ENCODE measurements at regions not wholly inside any gene's neighbourhood (a gene's known extent, or its start where the extent isn't known, plus 50 kb on each side); places are given as distances from the start of the nearest gene placed in this dataset.
A peak's percentile ranks its signal among the peaks of the same experiment; 100 is the strongest.

- Histone ChIP-seq H2BK5ac (ENCODE audit: low read depth, low read length, poor library complexity, severe bottlenecking) (no peak overlapping the region), H3K18ac (ENCODE audit: low read depth, low read length) (no peak overlapping the region), H4K5ac (ENCODE audit: low read depth, low read length) (no peak overlapping the region), H3K56ac (ENCODE audit: extremely low read depth, insufficient read depth, low read length) (no peak overlapping the region), H2AK5ac (ENCODE audit: low read depth, low read length) (peak overlapping the region; percentile 13; the same call in 1 of the 2 replicates), H3K27ac (ENCODE audit: insufficient read depth, low read length) (no peak overlapping the region), H2AK9ac (replicated peaks; ENCODE audit: low read depth, low read length, poor library complexity) (peak overlapping the region; percentile 9), H2BK20ac (ENCODE audit: low read depth, low read length) (no peak overlapping the region), H2BK15ac (ENCODE audit: low read depth, low read length) (no peak overlapping the region; the same call in 2 of the 3 replicates), H4K91ac (ENCODE audit: insufficient read depth, low read depth, low read length) (no peak overlapping the region), H3K9me3 (ENCODE audit: control insufficient read depth, insufficient read depth, low read length) (peaks cover 14% of the 10 kb centered on the region), H2AFZ (replicated peaks; ENCODE audit: low read length, poor library complexity) (peak overlapping the region; percentile 67), H3K9ac (ENCODE audit: low read depth, low read length) (no peak overlapping the region), H3K23ac (ENCODE audit: low read depth, low read length) (no peak overlapping the region; the same call in 1 of the 2 replicates), H2BK120ac (ENCODE audit: low read depth, low read length) (peak overlapping the region; percentile 17; the same call in 1 of the 2 replicates), H4K8ac (ENCODE audit: low read depth in 2 of 2, low read length in 2 of 2) (no peak overlapping the region), H3K27me3 (ENCODE audit: control insufficient read depth, insufficient read depth, low read length) (no peaks in the 10 kb centered on the region), H4K20me1 (ENCODE audit: insufficient read depth, low read length) (no peaks in the 10 kb centered on the region), H3K4me2 (ENCODE audit: low read depth, low read length) (no peak overlapping the region), H3K79me1 (ENCODE audit: low read depth in 1 of 2, low read length in 2 of 2) (no peaks in the 10 kb centered on the region), H3K36me3 (ENCODE audit: control insufficient read depth, insufficient read depth, low read length) (no peaks in the 10 kb centered on the region), H3K4me3 (ENCODE audit: insufficient read depth, low read depth, low read length) (no peak overlapping the region), H3K4ac (ENCODE audit: low read depth, low read length) (0 out of 2 replicates have a peak overlapping the region, but pooled peaks have one; percentile 24), H3K14ac (replicated peaks; ENCODE audit: low read depth, low read length) (no peak overlapping the region), H3K9me1 (ENCODE audit: insufficient read depth, low read length) (peaks cover 3% of the 10 kb centered on the region; the same call in 1 of the 2 replicates), H3K4me1 (ENCODE audit: control insufficient read depth, insufficient read depth, low read length) (peaks cover 8% of the 10 kb centered on the region)
- dilution Hi-C loops (cut with HindIII; ENCODE audit: low sequenced_read_pairs, unreplicated experiment) (no loop called here), intact Hi-C loops (cut with micrococcal nuclease) (no loop called here), in situ Hi-C loops (cut with MboI; ENCODE audit: low sequenced_read_pairs) (no loop called here)
- TF ChIP-seq USF2 (IDR thresholded peaks at IDR 0.05; ENCODE audit: low read depth, low read length) (peak; percentile 59), POLR2A (IDR thresholded peaks at IDR 0.05; ENCODE audit: low read depth, low read length) (no peak)
- POLR2A ChIA-PET (ENCODE audit: unreplicated experiment) = no interaction called here
- DNase-seq (no peak), ATAC-seq (ENCODE audit: low read depth) (no peak)
- WGBS, 2 experiments (ENCODE audit: extremely low coverage in 2 of 2, insufficient read length in 1 of 2) = 50% methylated on average over 2 of the region's 8 CpGs; no CpG with 5 or more reads in 1 of the 2 experiments
- CTCF ChIA-PET = no interaction called here
- no TSS peak for BruUV-seq (replicated peaks)
These were observed 101.2 kb upstream of the NCOR2 start for GRCh38 chr12:124668602-124669001.

Data from IMR-90 (cell line).